Transverse colon (tissue), 3 donors: ENCODE measurements at regions not wholly inside any gene's neighbourhood (a gene's known extent, or its start where the extent isn't known, plus 50 kb on each side); places are given as distances from the start of the nearest gene placed in this dataset.

Experiments
- POLR2A ChIP-seq: fragments of 450-650 bp; IDR thresholded peaks from one replicate; pipeline ENCODE4 v1.6.1; 2016; ENCODE audit warnings: antibody characterized with exemption, mild to moderate bottlenecking, moderate library complexity
- TF ChIP-seq, protein P1 (sequence below), 5 experiments: fragments of 200-600 bp in 3 of 5; fragments of 450-650 bp in 2 of 5; sonication (generic) in 3 of 5; IDR thresholded peaks; 1 replicate in 2 of 5; 2 replicates in 3 of 5; pipeline ENCODE4 v1.5.1; 2016 to 2017; ENCODE audit warnings: antibody characterized with exemption in 5 of 5, inconsistent platforms in 3 of 5, mild to moderate bottlenecking in 2 of 5, moderate library complexity in 1 of 5

DNA sequence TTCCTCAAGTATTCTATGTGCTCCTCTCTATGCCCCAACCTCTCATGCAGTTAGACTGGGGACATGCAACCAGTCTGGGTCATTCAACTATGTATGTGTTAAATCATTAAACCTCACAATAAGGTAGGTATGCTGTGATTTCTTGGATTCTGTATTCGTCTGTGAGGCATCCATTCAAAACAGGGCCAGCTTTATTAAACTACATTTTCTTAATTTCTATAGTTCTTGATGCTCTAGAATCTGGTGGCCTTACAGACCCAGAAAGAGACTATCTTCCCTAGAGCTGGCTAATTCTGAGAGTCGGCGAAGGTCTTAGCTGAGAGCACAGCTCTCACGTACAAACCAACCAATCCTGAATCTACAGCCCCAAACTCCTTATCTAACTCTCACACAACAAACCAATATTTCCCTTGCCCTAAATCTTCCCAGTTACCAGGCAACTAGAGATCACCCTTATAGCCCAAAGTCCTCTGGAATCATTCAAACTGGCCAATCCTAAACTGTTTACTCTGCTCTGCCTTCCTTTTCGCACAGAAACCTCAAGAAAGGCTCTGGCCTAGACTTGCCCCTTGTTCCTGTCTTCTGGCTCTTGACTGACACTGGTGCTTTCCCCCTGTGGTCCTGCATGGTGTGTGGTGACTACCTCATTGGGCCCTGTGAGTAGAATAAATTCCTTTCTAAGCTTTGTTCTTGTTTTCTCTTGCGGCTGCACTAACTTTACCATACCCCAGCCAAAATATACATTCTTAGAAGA is 203.5 kb upstream of the TET2 start:
- TF ChIP-seq, protein P1, sequence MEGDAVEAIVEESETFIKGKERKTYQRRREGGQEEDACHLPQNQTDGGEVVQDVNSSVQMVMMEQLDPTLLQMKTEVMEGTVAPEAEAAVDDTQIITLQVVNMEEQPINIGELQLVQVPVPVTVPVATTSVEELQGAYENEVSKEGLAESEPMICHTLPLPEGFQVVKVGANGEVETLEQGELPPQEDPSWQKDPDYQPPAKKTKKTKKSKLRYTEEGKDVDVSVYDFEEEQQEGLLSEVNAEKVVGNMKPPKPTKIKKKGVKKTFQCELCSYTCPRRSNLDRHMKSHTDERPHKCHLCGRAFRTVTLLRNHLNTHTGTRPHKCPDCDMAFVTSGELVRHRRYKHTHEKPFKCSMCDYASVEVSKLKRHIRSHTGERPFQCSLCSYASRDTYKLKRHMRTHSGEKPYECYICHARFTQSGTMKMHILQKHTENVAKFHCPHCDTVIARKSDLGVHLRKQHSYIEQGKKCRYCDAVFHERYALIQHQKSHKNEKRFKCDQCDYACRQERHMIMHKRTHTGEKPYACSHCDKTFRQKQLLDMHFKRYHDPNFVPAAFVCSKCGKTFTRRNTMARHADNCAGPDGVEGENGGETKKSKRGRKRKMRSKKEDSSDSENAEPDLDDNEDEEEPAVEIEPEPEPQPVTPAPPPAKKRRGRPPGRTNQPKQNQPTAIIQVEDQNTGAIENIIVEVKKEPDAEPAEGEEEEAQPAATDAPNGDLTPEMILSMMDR (IDR thresholded peaks at IDR 0.05): no peak
- no peak for TF ChIP-seq POLR2A
